Heart left ventricle (tissue), 16 donors: ENCODE measurements at regions not wholly inside any gene's neighbourhood (a gene's known extent, or its start where the extent isn't known, plus 50 kb on each side); places are given as distances from the start of the nearest gene placed in this dataset.

ENCODE experiments used
- ATAC-seq, 4 donors: fragments of 200-7000 bp; cut with Tn5 transposase; one replicate each; pipeline ENCODE4 v1.9.1; 2020 to 2022; ENCODE audit warnings: moderate library complexity in 4 of 4, mild to moderate bottlenecking in 3 of 4, moderate number of reproducible peaks in 1 of 4
- DNase-seq, 5 donors: peaks; one replicate each; pipeline ENCODE4 v3.0.0-alpha.2; 2020
- H3K27ac ChIP-seq, 12 donors: fragments of 200-600 bp; sonication (generic) in 4 of 12; one replicate each; pipeline versions ENCODE4 v1.5.0 to v1.8.0; 2016 to 2022; ENCODE audit warnings: mild to moderate bottlenecking in 2 of 12
- H3K27me3 ChIP-seq, 9 donors: fragments of 200-600 bp; sonication (generic) in 2 of 9; one replicate each; pipeline versions ENCODE4 v1.5.1 to v1.8.0; 2016 to 2022; ENCODE audit warnings: mild to moderate bottlenecking in 3 of 9
- H3K36me3 ChIP-seq, 9 donors: fragments of 200-600 bp; sonication (generic) in 2 of 9; one replicate each; pipeline versions ENCODE4 v1.5.0 to v1.8.0; 2018 to 2022; ENCODE audit warnings: mild to moderate bottlenecking in 2 of 9
- H3K4me1 ChIP-seq, 12 donors: fragments of 200-600 bp; sonication (generic) in 4 of 12; one replicate each; pipeline versions ENCODE4 v1.5.0 to v1.8.0; 2016 to 2022; ENCODE audit warnings: mild to moderate bottlenecking in 3 of 12
- H3K4me3 ChIP-seq, 12 donors: fragments of 200-600 bp; sonication (generic) in 4 of 12; one replicate each; pipeline versions ENCODE4 v1.5.0 to v1.8.0; 2017 to 2022; ENCODE audit warnings: mild to moderate bottlenecking in 9 of 12, moderate library complexity in 4 of 12
- H3K9me3 ChIP-seq, 12 donors: fragments of 200-600 bp; sonication (generic) in 4 of 12; one replicate each; pipeline versions ENCODE4 v1.5.0 to v1.8.0; 2016 to 2022; ENCODE audit warnings: mild to moderate bottlenecking in 1 of 12
- CTCF ChIP-seq, 12 donors: fragments of 200-600 bp; sonication (generic) in 4 of 12; IDR thresholded peaks; one replicate each; pipeline versions ENCODE4 v1.5.0 to v1.8.0; 2018 to 2022; ENCODE audit warnings: antibody characterized with exemption in 12 of 12, mild to moderate bottlenecking in 5 of 12
- POLR2A ChIP-seq, 2 donors: fragments of 450-650 bp; IDR thresholded peaks; one replicate each; pipeline ENCODE4 v1.6.1; 2017; ENCODE audit warnings: antibody characterized with exemption in 2 of 2, mild to moderate bottlenecking in 2 of 2, moderate library complexity in 2 of 2
- WGBS, 4 donors: extraction: QIAGEN DNeasy Blood & Tissue Kit in 2 of 4; methylation state at CpG; one replicate each; pipeline versions ENCODE4 v1.1.5 to v1.1.7; 2013 to 2018; 5-methylcytosine and 5-hydroxymethylcytosine counted together
- intact Hi-C, 10 donors: fragments of 100-400 bp; cut with DNase I; formaldehyde crosslinking; loops; one replicate each; pipeline versions ENCODE4 v1.11.1 to v1.14.2; 2022
- donor health status: ischemic (EF 13 %, LVEDD 7.1; RV severe dilation, severe dysfunction).
- donor health status: healthy with polysubstance abuse.
- donor health status: DM: no; HTN: yes; CAD: no.
- donor health status: DM: no; HTN: no; CAD: no.
- donor health status: ischemic (EF 25% LVEDD 6.9; RV normal size, moderate dysfunction).
- donor health status: ischemic (EF 25% LVEDD 5.7; RV mildly dilated, moderate dysfunction).
- donor health status: healthy.
- donor health status: DM: yes; HTN: yes; CAD: no.
- donor health status: ischemic (EF 35%, LVEDD 5.7; RV mildly dilated, moderate dysfunction).
- donor health status: nonischemic (EF 11% LVEDD 7.7; RV severe dilation, severe dysfunction).
- donor health status: DM: yes; HTN: yes; CAD: no.
- donor health status: PGD.
- donor health status: ischemic (EF 29% LVEDD 5.4; RV normal size, mild dysfunction).
- donor health status: nonischemic (EF 23%, LVEDD 6.1; RV moderate dilation, normal function).

- H3K4me3 ChIP-seq: no peak overlapping the region
- no peaks in the 10 kb centered on the region for H3K4me1 ChIP-seq
- H3K36me3 ChIP-seq: no peaks in the 10 kb centered on the region
- intact Hi-C loops: no loop called here
- TF ChIP-seq POLR2A (IDR thresholded peaks at IDR 0.05): no peak
- TF ChIP-seq CTCF (IDR thresholded peaks at IDR 0.05): no peak
- H3K9me3 ChIP-seq: peaks cover 0 to 4% (median 0%) of the 10 kb centered on the region in 12 donors
- DNase-seq: no peak
- H3K27ac ChIP-seq: no peak overlapping the region
- WGBS, 4 donors: 81 to 86% (median 83%) methylated on average over 9 of the region's 9 CpGs
- no peak for ATAC-seq
- H3K27me3 ChIP-seq: no peaks in the 10 kb centered on the region
Measured at GRCh38 chr2:16198166-16198912, 258.0 kb downstream of the MYCN start.

GRCh38 chr2:16197504-16198147, 257.3 kb downstream of the MYCN start:
- ATAC-seq (no peak), DNase-seq (no peak)
- intact Hi-C loops: no loop called here
- H3K4me1 ChIP-seq: no peaks in the 10 kb centered on the region
- no peaks in the 10 kb centered on the region for H3K36me3 ChIP-seq
- peaks cover 0 to 4% (median 0%) of the 10 kb centered on the region in 12 donors for H3K9me3 ChIP-seq
- 78 to 90% (median 87%) methylated on average over 5 to 8 of the region's 8 CpGs for WGBS, 4 donors
- TF ChIP-seq CTCF (IDR thresholded peaks at IDR 0.05): no peak
- TF ChIP-seq POLR2A (IDR thresholded peaks at IDR 0.05): no peak
- H3K27me3 ChIP-seq: no peaks in the 10 kb centered on the region
- no peak overlapping the region for H3K27ac ChIP-seq
- H3K4me3 ChIP-seq: no peak overlapping the region

GRCh38 chr2:16196687-16197503, 256.5 kb downstream of the MYCN start:
- Histone ChIP-seq H3K4me3 (no peak overlapping the region), H3K27ac (no peak overlapping the region), H3K36me3 (no peaks in the 10 kb centered on the region), H3K9me3 (peaks cover 0 to 4% (median 0%) of the 10 kb centered on the region in 12 donors), H3K4me1 (no peaks in the 10 kb centered on the region), H3K27me3 (no peaks in the 10 kb centered on the region)
- no peak for ATAC-seq
- DNase-seq: no peak
- WGBS, 4 donors: 86 to 91% (median 89%) methylated on average over 14 to 15 of the region's 15 CpGs
- intact Hi-C loops: no loop called here
- no peak for TF ChIP-seq CTCF (IDR thresholded peaks at IDR 0.05)

- ATAC-seq (no peak), DNase-seq (no peak)
- Histone ChIP-seq H3K4me1 (no peaks in the 10 kb centered on the region), H3K4me3 (no peak overlapping the region), H3K36me3 (no peaks in the 10 kb centered on the region), H3K9me3 (peaks cover 0 to 4% (median 0%) of the 10 kb centered on the region in 12 donors), H3K27me3 (no peaks in the 10 kb centered on the region), H3K27ac (no peak overlapping the region)
- intact Hi-C loops: no loop called here
- no peak for TF ChIP-seq POLR2A (IDR thresholded peaks at IDR 0.05)
- no peak for TF ChIP-seq CTCF (IDR thresholded peaks at IDR 0.05)
- WGBS, 4 donors: 85 to 96% (median 89%) methylated on average over 6 of the region's 6 CpGs
Measured at GRCh38 chr2:16195681-16196070, 255.3 kb downstream of the MYCN start.
